ENCODE measurements at regions not wholly inside any gene's neighbourhood (a gene's known extent, or its start where the extent isn't known, plus 50 kb on each side); places are given as distances from the start of the nearest gene placed in this dataset.
"Not testable (repeated sequence)": the region's sequence is repeated elsewhere in the genome, so short reads cannot be mapped to it uniquely, and the experiment has no call there.

DNA sequence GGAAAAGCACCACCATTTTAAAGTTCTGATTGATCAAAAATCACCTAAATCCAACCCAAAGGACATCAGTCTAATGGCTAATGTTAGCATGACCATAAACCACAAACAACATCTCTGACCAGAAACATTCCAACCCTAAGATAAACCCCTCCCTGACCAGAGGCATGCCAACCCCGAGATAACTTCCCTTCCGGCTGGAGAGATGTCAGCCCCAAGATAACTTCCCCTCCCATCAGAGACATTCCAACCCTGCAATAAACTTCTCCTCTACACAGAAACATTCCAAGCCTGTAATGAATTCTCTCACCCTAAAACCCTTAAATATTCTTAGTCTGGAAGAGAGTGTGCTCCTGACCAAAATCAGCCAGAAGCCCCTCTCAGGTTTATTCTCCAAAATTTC is 364.3 kb downstream of the KCNN2 start:
- Mint-ChIP-seq H3K4me3 (no peak overlapping the region), H3K4me1 (no peaks in the 10 kb centered on the region), H3K27ac (no peak overlapping the region), H3K27me3 (peaks cover 0 to 7% (median 0%) of the 10 kb centered on the region in 3 donors), H3K36me3 (no peaks in the 10 kb centered on the region), H3K9me3 (peaks cover 0 to 30% (median 8%) of the 10 kb centered on the region in 7 donors)
- DNase-seq (no peak), ATAC-seq (ENCODE audit: low read depth in 2 of 2) (no peak)

DNA sequence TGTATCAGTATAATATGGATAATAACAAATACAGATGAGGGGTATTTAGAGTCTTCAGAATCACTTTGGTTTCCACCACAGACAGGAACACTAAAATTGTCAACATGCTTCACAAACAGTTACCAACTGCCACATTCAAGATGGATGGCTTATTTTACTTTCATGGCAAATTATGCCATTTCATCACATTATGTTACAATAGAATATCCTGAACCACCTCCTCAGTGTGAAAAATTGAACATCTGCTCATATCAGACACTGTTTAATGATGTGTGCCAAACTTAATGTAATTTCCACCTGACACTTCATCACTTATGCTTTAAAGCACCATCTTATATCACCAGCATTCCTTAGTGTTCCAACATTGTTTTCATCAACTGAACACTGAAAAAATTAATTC is 357.4 kb downstream of the KCNN2 start:
- Mint-ChIP-seq H3K27ac (no peak overlapping the region), H3K9me3 (peaks cover 8 to 35% (median 9%) of the 10 kb centered on the region in 7 donors), H3K4me1 (no peaks in the 10 kb centered on the region), H3K4me3 (no peak overlapping the region), H3K36me3 (no peaks in the 10 kb centered on the region), H3K27me3 (peaks cover 0 to 7% (median 0%) of the 10 kb centered on the region in 3 donors)
- no peak for ATAC-seq (ENCODE audit: low read depth in 2 of 2)
- no peak for DNase-seq

DNA sequence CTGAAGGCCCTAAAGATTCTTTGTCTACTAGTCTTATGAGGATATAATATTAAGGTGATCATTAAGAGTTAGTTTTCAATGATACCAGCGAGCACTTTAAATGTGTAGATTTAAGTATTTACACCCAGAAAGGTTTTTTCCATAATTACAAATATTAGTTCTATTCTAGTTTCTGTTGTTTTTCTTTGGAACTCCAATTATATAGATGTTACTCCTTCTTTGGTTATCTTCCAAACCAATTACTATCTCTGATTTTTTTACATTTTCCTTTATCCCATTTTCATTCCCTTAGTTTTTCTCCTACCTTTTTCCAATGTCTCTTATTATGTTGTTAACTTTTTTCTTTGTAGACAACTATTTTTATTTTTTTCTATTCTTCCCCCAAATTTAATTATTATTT is 355.1 kb downstream of the KCNN2 start:
- no peaks in the 10 kb centered on the region for H3K4me1 Mint-ChIP-seq
- ATAC-seq (ENCODE audit: low read depth in 2 of 2), result no peak
- no peaks in the 10 kb centered on the region for H3K36me3 Mint-ChIP-seq
- H3K27ac Mint-ChIP-seq, result no peak overlapping the region
- no peak for DNase-seq
- peaks cover 5 to 32% (median 9%) of the 10 kb centered on the region in 7 donors for H3K9me3 Mint-ChIP-seq
- H3K27me3 Mint-ChIP-seq, result no peaks in the 10 kb centered on the region
- no peak overlapping the region for H3K4me3 Mint-ChIP-seq

- H3K27me3 Mint-ChIP-seq; DNase-seq; H3K36me3 Mint-ChIP-seq; H3K4me1 Mint-ChIP-seq; H3K9me3 Mint-ChIP-seq; H3K27ac Mint-ChIP-seq; ATAC-seq (ENCODE audit: low read depth in 2 of 2); H3K4me3 Mint-ChIP-seq: not testable (repeated sequence)
These were observed 342.5 kb downstream of the KCNN2 start for GRCh38 chr5:114704225-114704893.

- no peaks in the 10 kb centered on the region for H3K27me3 Mint-ChIP-seq
- no peaks in the 10 kb centered on the region for H3K36me3 Mint-ChIP-seq
- H3K27ac Mint-ChIP-seq, result no peak overlapping the region
- DNase-seq, result no peak
- no peak overlapping the region for H3K4me3 Mint-ChIP-seq
- no peaks in the 10 kb centered on the region for H3K4me1 Mint-ChIP-seq
- H3K9me3 Mint-ChIP-seq, result peaks cover 0 to 7% (median 4%) of the 10 kb centered on the region in 7 donors
- no peak for ATAC-seq (ENCODE audit: low read depth in 2 of 2)
These were observed 340.9 kb downstream of the KCNN2 start for GRCh38 chr5:114702731-114703130.

- ATAC-seq (ENCODE audit: low read depth in 2 of 2) (no peak), DNase-seq (no peak)
- Mint-ChIP-seq H3K4me3 (no peak overlapping the region), H3K36me3 (no peaks in the 10 kb centered on the region), H3K4me1 (no peaks in the 10 kb centered on the region), H3K9me3 (peaks cover 0 to 7% (median 5%) of the 10 kb centered on the region in 7 donors), H3K27ac (no peak overlapping the region), H3K27me3 (no peaks in the 10 kb centered on the region)
These were observed 340.3 kb downstream of the KCNN2 start for GRCh38 chr5:114702136-114702535.

- DNase-seq (no peak), ATAC-seq (ENCODE audit: low read depth in 2 of 2) (no peak)
- Mint-ChIP-seq H3K9me3 (peaks cover 3 to 9% (median 5%) of the 10 kb centered on the region in 7 donors), H3K27ac (no peak overlapping the region), H3K4me1 (no peaks in the 10 kb centered on the region), H3K27me3 (no peaks in the 10 kb centered on the region), H3K36me3 (no peaks in the 10 kb centered on the region), H3K4me3 (no peak overlapping the region)
These were observed 339.0 kb downstream of the KCNN2 start for GRCh38 chr5:114700823-114701222.

- Mint-ChIP-seq H3K4me3 (peak overlapping the region in 1 of 8 donors; percentile 31), H3K36me3 (no peaks in the 10 kb centered on the region), H3K4me1 (no peaks in the 10 kb centered on the region), H3K27me3 (no peaks in the 10 kb centered on the region), H3K27ac (no peak overlapping the region), H3K9me3 (peaks cover 0 to 21% (median 5%) of the 10 kb centered on the region in 7 donors)
- ATAC-seq (ENCODE audit: low read depth in 2 of 2), result no peak
- no peak for DNase-seq
These were observed 333.5 kb downstream of the KCNN2 start for GRCh38 chr5:114695292-114695904.

DNA sequence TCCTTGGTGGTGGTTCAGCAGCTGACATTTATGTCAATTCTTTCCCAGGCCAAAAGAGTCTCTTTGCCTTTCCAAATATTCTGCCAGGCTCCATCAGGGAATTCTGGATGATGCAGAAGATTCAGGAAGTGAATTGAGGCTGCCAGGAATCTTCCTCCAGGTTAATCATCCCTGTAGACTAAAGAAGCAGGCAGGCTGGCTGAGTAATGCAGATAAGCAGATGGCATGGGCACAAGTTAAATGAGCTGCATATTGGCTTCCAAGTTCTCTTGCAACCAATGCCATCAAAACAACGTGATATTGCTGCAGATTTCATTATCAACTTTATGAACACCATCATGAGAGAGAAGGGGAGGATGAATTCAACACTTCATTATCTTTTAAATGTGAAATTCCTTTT is 324.5 kb downstream of the KCNN2 start:
- Mint-ChIP-seq H3K4me3 (no peak overlapping the region), H3K27ac (no peak overlapping the region), H3K4me1 (no peaks in the 10 kb centered on the region), H3K9me3 (peaks cover 0 to 9% (median 2%) of the 10 kb centered on the region in 7 donors), H3K27me3 (no peaks in the 10 kb centered on the region), H3K36me3 (no peaks in the 10 kb centered on the region)
- no peak for ATAC-seq (ENCODE audit: low read depth in 2 of 2)
- no peak for DNase-seq

GRCh38 chr5:114678778-114679177 is 316.9 kb downstream of the KCNN2 start:
- Mint-ChIP-seq H3K27ac (no peak overlapping the region), H3K4me3 (no peak overlapping the region), H3K27me3 (no peaks in the 10 kb centered on the region), H3K36me3 (no peaks in the 10 kb centered on the region), H3K9me3 (peaks cover 0 to 12% (median 2%) of the 10 kb centered on the region in 7 donors), H3K4me1 (no peaks in the 10 kb centered on the region)
- DNase-seq (no peak), ATAC-seq (ENCODE audit: low read depth in 2 of 2) (no peak)

GRCh38 chr5:114665551-114665950 is 303.7 kb downstream of the KCNN2 start:
- peaks cover 3 to 14% (median 7%) of the 10 kb centered on the region in 7 donors for H3K9me3 Mint-ChIP-seq
- H3K4me3 Mint-ChIP-seq, result no peak overlapping the region
- DNase-seq, result no peak
- no peak for ATAC-seq (ENCODE audit: low read depth in 2 of 2)
- H3K4me1 Mint-ChIP-seq, result no peaks in the 10 kb centered on the region
- no peaks in the 10 kb centered on the region for H3K27me3 Mint-ChIP-seq
- no peaks in the 10 kb centered on the region for H3K36me3 Mint-ChIP-seq
- H3K27ac Mint-ChIP-seq, result no peak overlapping the region

- Mint-ChIP-seq H3K4me3 (no peak overlapping the region), H3K4me1 (no peaks in the 10 kb centered on the region)
These were observed 298.9 kb downstream of the KCNN2 start for GRCh38 chr5:114660791-114661190.

DNA sequence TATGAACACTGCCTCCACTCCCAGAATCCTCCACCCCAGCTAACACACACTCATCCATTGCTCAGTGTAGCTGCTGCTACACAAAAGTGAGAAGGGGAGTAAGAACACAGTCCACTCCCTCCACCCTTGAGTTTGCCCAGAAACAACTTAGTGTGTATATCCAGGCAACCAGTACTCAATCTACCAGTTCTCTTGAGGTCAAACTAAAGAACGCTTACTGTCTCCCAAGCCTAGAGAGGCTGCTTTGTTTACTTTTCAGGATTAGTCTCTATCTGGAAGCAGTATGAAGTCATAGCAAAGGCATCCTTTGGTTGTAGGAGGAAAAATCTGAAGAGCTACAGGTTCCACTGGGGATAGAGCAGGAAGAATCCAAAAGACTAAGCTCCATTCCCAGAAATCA is 296.3 kb downstream of the KCNN2 start:
- Mint-ChIP-seq H3K36me3 (no peaks in the 10 kb centered on the region), H3K4me1 (no peaks in the 10 kb centered on the region), H3K27me3 (no peaks in the 10 kb centered on the region), H3K9me3 (peaks cover 0 to 13% (median 4%) of the 10 kb centered on the region in 7 donors), H3K27ac (no peak overlapping the region), H3K4me3 (no peak overlapping the region)
- ATAC-seq (ENCODE audit: low read depth in 2 of 2), result no peak
- DNase-seq, result no peak

More at GRCh38 chr5:114660791-114661190, 298.9 kb downstream of the KCNN2 start:
- Mint-ChIP-seq H3K36me3 (no peaks in the 10 kb centered on the region), H3K27ac (no peak overlapping the region), H3K9me3 (peaks cover 3 to 13% (median 6%) of the 10 kb centered on the region in 7 donors), H3K27me3 (no peaks in the 10 kb centered on the region)
- DNase-seq (no peak), ATAC-seq (ENCODE audit: low read depth in 2 of 2) (no peak)

GRCh38 chr5:114657342-114658130 is 295.7 kb downstream of the KCNN2 start:
- ATAC-seq (ENCODE audit: low read depth in 2 of 2) (no peak), DNase-seq (no peak)
- Mint-ChIP-seq H3K4me3 (no peak overlapping the region), H3K4me1 (no peaks in the 10 kb centered on the region), H3K36me3 (no peaks in the 10 kb centered on the region), H3K9me3 (peaks cover 0 to 13% (median 4%) of the 10 kb centered on the region in 7 donors), H3K27me3 (no peaks in the 10 kb centered on the region), H3K27ac (no peak overlapping the region)
